Myocyte (in vitro differentiated cells): ENCODE measurements at regions not wholly inside any gene's neighbourhood (a gene's known extent, or its start where the extent isn't known, plus 50 kb on each side); places are given as distances from the start of the nearest gene placed in this dataset.
A peak's percentile ranks its signal among the peaks of the same experiment; 100 is the strongest.

Experiments used
- DNase-seq: peaks from one replicate; pipeline ENCODE4 v3.0.0-alpha.2; 2012; ENCODE audit warnings: low read depth

DNA sequence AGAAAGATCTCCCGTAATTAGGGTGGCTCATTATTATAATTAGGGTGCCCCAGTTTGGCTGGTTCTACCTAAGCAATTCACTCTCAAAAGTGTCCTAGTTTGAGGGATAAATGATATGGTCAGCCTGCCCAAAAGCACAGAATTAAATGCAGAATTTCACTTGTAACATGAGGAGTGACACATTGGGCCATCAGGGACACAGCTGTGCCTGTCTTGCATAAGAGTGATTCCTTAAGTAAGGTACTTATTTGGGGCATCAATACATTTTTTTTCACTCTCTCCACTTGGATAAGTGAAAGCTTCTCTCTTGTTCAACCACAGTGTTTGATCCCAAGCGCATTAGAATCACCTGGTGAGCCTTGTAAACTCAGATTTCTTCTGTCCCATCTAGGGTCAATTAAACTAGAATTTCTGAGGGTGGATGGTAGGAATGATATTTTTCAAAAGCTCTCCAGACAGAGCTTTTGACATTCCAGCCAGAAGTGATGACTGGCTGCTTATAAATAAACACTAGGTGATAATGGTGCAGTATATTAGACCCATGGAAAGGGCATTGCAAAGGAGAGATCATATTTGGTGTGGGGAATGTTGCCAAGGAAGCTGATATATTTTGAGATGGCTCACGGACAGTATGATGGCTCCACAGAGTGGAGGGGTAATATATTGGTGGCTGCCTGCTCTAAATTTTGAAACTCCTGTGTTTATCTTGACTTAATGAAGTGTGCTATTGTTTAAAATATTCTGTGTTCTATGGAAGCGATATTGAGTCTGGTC is 458.1 kb upstream of the RASGRP1 start:
- DNase-seq: peak; percentile 69

DNA sequence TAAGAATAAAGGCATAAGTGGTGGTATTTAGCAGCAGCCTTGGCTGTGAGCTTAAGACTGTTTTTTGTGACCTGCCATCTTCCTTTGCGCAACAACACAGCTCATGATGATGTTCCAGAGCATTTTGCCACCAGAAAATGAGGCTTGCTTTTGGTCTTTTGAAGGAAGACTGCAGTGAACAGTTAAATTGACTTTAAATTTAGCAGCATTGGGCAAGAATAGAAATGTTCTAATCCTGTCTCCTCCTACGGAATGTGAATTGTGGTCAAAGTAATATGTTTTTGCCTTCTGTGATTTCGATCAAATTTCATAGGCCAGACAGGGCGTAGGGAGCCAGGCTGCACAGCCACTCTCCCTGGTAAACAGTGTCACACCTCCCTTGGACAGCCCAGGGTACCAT is 460.7 kb upstream of the RASGRP1 start:
- peak; percentile 85 for DNase-seq

- DNase-seq: peak; percentile 60
These were observed 461.3 kb upstream of the RASGRP1 start for GRCh38 chr15:39025881-39026280.

DNA sequence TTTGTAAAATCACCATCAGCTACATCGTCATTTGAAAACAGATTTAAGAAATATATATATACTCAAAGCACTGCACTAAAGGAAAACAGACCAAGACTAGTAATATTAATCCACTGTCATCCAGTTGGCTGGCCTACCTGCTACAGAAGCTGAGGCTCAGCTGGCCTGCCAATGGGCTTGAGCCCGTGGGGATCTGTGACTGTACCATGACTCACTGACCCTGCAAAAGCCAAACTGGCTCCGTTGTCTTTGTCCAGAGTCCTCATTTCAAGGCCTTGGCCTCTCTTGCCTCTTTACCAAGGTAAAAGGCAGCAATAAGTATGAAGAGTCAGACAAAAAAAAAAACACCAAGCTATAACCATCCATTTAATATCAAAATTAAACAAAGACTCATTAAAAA is 463.5 kb upstream of the RASGRP1 start:
- peak; percentile 70 for DNase-seq

DNA sequence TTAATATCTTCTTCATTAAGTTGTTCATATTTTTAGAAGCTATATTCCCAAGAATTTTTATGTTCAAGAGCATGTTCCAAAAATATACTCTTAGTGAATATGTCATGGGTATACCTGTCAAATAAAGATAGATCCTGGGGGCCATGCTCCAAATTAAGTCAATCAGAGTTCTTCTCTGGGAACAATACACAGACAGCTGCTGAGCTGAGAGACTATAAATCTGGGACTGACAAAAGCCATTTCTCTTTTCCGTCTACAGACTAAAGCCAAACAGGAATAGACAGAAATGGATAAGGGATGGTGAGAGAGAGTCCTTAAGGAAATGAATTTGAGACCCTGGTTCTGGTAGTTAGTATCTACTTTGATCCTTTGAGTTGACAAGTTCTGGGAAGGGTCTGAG is 465.1 kb upstream of the RASGRP1 start:
- DNase-seq: peak; percentile 34

DNA sequence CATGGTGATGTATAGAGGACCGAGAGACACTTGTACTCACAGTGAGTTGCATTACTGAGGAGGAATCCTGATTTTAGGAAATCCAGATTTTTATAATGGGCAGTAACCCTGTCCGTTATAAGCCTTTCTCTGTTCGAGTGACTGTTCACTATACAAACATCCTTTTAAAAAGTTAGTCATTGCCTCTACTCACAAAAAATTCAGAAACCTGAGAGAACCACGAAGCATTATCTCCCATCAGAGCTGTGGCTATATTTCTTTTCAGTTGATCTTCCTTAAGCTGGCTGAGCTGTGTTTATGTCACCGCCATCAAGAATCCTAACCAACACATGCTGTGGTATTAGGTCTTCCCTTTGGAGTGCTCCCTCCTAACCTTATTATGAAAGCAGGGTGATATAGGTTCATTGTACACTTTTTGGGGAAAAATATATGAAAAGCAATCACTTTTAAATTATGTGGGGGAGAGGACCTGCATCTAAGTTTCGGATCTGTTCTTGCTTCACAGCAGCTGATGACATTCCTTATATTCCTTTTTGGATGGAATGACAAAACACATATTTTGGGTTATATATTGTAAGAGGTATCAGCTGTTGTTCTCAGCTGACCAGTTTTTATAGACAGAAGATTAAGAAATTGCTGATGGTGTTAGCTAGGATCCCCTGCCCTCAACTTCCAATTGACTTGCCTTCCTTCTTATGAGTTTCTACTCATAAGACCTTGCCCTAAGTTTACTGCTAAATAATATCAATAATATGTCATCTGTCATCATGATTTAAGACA is 465.9 kb upstream of the RASGRP1 start:
- DNase-seq: peak; percentile 21

DNA sequence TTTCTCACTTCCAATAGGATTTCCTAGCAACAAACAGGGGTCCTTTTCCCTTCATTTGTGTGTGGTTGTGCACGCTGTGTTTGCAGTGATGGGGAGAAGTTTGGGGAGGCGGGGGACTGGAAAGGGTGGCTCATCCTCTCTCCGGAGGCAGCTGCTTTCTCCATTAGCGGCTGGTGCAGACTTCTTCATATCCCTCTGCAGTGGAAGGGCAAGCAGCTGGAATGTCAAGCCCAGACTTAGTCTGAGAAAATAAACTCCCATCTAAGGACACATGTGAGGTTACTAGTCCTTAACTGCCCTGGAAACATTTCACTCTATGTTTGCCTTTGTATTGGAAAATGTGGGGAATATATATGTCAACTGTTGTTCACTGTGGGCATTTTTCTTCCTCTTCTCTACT is 467.0 kb upstream of the RASGRP1 start:
- DNase-seq: peak; percentile 67

DNA sequence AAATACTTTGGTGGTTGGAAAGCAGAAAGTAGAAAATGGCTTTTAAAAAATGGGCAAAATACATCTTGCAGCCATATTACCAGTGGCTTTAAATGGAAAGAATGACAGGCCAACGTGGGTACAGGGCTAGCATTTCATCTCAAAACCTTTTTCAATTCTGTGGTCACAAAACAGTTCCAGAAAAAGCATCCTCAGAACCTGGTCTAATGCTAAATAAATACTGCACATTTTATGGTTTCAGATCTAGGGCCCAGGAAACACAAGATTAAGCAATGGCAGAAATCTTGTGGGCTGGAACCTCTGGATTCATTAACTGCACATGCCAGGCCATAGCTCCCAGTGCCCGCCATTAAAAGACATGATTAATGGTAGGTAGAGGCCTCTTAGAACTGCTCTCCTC is 470.2 kb upstream of the RASGRP1 start:
- DNase-seq: peak; percentile 44

DNA sequence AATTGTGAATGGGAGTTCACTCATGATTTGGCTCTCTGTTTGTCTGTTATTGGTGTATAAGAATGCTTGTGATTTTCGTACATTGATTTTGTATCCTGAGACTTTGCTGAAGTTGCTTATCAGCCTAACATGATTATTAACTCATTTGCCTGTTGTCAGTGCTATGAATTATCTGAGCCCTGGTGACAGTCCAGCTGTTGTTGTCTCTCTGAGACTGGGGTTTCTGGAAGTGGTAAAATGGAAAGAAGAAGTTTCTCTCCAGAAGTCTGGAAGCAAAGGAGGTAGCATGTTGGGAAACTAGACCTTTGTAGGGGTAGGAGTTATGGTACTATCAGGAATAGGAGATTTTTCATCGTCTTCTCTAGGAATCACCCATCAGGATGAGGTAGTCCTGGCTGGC is 473.0 kb upstream of the RASGRP1 start:
- peak; percentile 83 for DNase-seq

DNA sequence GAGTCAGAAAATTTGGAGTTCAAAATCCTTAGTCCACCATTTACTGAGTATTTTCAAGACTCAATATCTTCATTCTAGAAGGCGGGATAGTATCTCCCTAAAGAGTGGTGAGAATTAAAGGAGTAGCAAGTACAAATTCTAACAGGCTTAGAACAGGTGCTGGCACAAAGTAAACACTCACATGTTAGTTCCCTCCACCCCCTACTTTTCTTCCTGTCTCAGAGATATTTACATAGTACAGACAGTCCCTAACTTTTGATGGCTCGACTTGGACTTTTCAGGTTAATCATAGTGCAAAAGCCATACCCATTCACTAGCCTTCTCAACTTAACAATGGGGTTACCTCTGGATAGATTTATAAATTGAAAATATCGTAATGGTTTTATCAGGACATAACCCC is 476.2 kb upstream of the RASGRP1 start:
- DNase-seq: no peak

DNA sequence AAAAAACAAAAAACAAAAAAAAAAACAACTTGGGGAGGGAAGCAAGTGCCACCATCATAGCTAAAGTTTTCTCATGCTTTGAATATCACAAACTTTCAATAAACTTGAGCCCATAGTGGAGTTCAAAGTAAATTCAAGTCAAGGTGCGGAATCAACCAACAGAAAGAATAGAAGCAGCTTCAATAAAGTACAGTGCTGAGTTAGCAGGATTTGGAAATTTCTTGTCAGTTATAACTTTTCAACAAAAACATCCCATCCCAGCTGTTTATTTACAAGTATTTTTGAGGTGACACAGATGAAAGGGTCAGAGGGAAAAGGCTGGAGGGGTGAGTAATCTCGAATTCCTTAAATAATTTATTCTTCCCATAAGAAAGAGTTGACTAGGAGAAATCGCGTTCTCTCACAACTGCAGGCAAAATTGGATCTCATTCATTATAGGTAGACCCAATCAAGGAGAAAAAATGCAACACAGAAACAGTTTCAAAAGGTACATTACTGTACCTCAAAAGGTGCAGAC is 477.4 kb upstream of the RASGRP1 start:
- no peak for DNase-seq

GRCh38 chr15:39051626-39052322 is 487.2 kb upstream of the RASGRP1 start:
- no peak for DNase-seq

DNA sequence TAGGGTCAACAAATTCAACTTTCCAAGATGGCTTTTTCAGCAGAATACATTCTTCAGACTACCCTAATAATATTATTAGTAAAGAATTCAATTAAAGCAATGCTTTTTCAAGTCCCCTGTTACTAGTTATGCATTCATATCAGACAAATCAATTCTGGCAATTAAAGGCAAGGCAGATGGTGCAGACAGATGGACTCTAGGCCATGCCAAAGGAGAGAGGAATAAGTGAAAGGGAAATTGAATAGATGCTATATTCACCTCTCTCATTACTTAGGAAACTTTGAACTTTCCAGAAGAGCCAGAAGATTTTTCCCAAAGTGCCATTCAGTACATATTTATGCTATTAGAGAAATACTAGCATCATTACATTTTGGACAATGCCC is 487.7 kb upstream of the RASGRP1 start:
- DNase-seq: no peak

- DNase-seq: no peak
These were observed 488.9 kb upstream of the RASGRP1 start for GRCh38 chr15:39053480-39053879.

DNA sequence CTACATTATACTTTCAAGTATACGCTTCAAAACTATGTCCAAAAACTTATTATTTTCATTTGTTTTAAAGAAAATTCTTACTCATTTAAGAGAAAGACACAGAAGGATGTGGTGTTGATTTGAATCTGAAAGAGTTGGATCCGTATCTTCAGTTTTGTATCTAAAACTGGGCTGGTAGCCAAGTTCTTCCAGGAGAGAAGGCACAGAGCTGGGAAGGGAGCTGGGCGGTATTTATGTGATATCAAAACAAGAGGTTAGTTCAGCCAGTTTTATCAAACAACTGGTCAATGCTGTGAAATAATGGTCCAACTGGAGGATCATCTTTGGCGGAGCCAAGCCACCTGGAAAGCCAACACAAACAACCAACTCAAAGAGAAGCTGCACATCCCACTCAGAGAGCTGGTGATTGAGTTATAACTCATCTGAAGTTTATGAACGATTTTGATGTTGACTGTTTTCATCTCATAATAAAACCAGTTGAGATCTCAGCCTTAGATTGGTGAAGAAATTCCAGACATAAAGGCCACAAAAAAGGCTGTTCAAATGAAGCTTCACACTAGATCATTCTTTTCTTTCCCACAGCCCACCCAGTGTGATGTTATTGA is 489.6 kb upstream of the RASGRP1 start:
- no peak for DNase-seq

GRCh38 chr15:39056357-39056756 is 491.7 kb upstream of the RASGRP1 start:
- DNase-seq: no peak

- no peak for DNase-seq
These were observed 493.9 kb upstream of the RASGRP1 start for GRCh38 chr15:39058351-39059131.

DNA sequence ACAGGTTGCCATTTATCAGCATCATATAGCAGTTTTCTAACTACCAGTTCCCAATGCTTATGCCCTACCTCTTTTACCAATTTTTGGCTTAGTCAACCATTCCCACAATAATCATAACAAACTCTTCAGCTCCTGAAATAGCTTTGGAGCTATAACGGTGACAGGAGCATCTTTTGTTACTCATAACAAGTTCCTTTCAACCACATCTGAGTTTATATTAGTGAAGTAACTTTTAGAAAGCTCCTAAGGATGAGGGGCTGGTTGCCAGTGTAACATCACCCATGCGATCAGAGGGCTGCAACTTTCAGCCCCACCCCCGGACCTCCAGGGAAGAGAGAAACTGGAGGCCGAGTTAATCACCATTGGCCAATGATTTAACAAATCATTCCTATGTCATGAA is 495.3 kb upstream of the RASGRP1 start:
- DNase-seq: no peak

DNA sequence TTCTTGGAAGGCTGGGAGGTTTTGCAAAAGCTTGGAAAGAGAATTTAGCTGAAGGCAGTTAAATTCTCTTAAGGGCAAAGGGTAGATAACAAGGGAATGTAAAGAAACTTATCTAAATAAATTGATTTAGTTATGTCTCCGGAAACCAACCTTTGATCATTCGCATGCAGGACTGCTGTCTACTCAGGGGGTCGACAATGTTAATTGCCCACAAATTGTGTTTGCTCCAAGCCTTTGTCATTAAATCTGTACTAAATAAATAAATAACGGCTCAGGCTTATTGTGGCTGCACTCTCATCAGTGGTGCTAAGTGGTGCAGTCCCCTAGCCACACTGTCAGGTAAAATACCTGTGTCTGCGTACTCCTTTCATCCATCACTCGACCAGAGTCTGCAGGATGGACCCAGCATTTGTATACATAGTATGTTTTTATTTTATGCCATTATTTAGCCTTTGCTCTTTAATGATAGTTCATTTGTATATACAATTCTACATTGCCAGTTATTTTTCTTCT is 497.4 kb upstream of the RASGRP1 start:
- DNase-seq: no peak

GRCh38 chr15:39066677-39067076 is 502.1 kb upstream of the RASGRP1 start:
- DNase-seq: no peak
